T-helper 9 cell (primary cell): ENCODE measurements at regions not wholly inside any gene's neighbourhood (a gene's known extent, or its start where the extent isn't known, plus 50 kb on each side); places are given as distances from the start of the nearest gene placed in this dataset.

Experiments used
- DNase-seq: peaks from one replicate; pipeline ENCODE4 v3.0.0-alpha.2; 2020

DNA sequence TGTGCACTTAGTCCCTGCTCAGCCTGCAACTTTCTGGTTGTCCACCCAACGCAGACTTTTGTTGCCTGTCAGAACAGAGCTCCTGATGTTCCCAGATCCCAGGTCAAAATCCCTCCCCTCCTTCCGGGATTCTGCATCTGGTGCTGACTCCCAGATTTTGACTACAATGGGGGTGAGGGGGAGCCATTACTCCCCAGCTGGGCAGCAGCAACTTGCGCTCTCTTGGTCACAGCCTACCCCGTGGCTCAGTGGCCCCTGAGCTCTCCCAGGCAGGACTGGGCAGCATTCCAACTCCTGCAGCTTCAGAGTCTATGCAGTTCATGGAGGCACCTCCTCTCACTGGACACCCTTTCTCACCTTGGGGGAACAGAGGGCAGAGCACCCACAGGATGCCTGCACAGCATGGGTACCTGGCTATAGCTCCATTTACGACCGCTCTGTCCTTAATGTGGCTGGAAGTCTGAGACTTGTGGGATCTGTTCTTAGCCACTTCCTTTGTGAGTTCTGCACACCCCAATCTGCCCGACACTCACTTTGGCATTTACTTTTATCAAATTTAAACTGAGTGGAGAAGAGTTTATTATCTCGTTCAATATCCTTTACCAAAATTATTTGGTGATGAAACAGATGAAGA is 545.5 kb upstream of the MGMT start:
- no peak for DNase-seq

- no peak for DNase-seq
Measured at GRCh38 chr10:128922172-128922571, 544.9 kb upstream of the MGMT start.

GRCh38 chr10:128922619-128923196 is 544.3 kb upstream of the MGMT start:
- DNase-seq: no peak

GRCh38 chr10:128924918-128925317 is 542.1 kb upstream of the MGMT start:
- no peak for DNase-seq

- DNase-seq: no peak
Measured at GRCh38 chr10:128926711-128927110, 540.3 kb upstream of the MGMT start.

DNA sequence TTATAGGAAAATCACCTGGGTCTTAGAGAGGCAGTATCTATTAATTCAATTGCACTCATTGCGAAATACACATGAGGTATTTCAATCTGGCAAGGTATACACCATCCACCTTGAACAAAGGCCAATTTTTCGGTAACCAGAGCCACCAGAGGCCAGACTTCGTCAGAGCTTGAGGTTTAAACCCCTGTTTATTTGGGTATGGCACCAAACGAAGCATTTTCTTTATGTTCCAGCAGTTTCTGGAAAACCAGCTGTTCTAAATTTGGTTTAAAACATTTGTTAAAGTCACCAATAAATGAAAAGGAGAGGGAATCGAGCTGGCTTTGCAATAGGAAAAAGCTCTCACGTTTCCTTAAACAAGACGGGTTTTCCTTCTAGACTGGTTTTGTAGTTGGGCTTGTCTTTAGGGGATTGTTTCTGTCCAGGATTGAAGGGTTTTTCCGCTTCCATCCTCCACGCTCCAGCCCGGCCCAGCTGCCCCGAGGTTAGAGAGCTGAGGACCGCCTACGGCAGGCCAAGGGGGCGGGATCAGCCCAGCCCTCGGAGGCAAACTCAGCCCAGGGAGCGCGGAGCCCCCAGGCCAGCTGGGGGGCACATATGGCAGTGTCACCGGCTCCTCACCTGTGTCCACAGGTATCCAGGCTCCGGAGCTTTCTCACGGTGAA is 539.4 kb upstream of the MGMT start:
- no peak for DNase-seq

DNA sequence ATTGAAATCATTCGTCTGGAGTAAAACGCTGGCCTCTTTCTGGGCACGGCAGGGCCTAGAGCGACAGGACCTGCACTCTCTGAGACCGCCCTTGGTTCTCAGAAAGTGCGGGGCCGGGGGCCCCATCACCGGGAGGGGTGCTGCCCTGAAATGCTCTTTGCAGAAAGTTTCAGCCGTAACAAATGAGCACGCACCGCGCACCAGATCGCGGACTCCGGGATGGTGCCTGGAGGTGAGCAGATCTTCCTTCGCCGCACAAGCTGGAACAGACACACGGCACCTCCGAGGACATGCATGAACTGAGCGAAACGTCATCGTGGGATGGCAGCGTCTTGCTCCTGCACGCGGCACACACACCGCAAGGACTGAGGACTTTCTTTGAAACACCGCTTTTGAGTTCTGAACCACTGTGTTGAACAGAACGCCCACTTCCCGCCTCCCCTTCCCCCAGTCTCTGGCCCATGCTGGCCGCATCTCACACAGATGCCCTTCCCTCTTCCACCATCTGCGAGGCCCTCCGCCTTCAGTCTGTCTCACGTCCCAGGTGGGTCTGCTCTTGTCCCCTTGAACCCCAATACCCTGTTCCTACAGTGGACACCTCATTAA is 538.7 kb upstream of the MGMT start:
- DNase-seq: no peak

GRCh38 chr10:128929131-128929530 is 537.9 kb upstream of the MGMT start:
- DNase-seq: no peak

GRCh38 chr10:128929767-128930166 is 537.3 kb upstream of the MGMT start:
- DNase-seq: no peak

DNA sequence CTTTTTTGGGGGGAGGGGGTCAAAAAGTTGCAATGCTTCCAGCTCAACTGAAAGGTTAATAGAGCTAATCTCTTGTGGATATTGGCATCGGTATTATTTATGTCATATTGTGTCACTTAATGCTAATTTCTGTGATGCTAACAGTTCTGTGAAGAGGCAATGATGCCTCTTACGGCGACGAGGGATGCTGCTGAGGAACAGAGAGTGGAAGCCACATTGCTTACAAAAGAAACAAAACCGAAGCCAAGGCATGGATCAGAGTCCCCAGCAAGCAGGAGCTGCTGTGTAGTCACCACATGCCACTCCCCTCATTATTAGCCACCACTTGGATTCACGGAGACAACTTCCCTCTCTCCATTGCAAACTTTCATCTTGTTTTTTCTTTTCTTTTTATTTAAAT is 536.5 kb upstream of the MGMT start:
- no peak for DNase-seq

GRCh38 chr10:128932071-128932820 is 534.8 kb upstream of the MGMT start:
- no peak for DNase-seq

- no peak for DNase-seq
Measured at GRCh38 chr10:128934492-128934891, 532.5 kb upstream of the MGMT start.

- no peak for DNase-seq
Measured at GRCh38 chr10:128936392-128936791, 530.6 kb upstream of the MGMT start.

DNA sequence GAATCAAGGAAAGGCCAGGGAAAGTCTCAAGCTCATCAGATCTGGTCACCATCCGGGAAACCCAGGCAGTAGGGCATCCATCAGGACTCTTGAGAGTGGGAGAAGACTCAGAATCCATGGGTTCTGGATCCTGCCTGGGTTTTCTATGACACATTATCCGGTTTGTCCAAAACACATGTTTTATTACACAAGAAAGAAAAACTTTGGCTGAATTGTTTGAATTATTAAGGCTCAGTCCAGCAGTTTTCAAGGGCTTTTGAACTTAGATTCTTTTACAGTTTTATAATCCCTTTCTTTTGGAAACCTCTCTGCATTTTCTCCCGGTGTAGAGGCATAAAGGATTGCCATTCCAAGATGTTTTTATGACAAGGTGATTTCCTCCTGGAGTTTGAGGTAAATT is 528.5 kb upstream of the MGMT start:
- no peak for DNase-seq

- DNase-seq: no peak
Measured at GRCh38 chr10:128940081-128940480, 527.0 kb upstream of the MGMT start.

DNA sequence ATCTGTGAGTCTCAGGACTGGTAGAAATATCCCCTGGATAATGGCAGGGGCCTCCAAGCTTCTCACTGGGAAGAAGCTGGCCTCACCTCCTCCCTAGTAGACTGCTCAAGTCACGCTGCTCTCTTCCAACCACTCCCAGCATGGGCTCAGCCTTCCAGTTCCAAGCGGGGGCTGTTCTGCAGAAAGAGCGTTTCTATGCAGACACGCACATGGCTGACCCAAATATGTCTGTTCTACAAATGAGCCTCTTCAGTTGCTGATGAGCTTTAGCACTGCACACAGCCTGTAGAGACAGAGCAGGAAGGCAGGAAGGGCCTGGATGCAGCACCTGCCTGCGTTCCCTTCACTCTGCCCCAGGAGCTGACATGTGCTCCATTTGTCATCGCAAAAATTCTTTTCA is 523.9 kb upstream of the MGMT start:
- DNase-seq: no peak

DNA sequence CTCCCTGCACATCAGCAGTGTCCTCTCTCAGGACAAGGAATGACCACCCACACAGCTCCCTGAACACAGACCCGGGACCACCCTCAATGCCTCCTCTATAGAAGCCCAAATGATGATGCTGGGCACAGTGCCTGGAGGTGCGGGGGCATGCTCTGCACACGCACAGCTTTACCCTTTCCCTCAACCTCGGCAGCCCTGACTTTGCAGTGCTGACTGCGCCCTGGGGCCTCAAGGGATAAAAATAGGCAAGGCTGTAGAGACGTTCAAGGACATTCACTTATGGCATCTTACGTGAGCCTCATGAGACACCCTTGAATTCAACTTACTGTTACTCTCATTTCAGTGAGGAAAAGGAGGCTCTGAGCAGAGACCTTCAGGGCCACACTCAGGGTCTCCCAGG is 521.6 kb upstream of the MGMT start:
- no peak for DNase-seq

DNA sequence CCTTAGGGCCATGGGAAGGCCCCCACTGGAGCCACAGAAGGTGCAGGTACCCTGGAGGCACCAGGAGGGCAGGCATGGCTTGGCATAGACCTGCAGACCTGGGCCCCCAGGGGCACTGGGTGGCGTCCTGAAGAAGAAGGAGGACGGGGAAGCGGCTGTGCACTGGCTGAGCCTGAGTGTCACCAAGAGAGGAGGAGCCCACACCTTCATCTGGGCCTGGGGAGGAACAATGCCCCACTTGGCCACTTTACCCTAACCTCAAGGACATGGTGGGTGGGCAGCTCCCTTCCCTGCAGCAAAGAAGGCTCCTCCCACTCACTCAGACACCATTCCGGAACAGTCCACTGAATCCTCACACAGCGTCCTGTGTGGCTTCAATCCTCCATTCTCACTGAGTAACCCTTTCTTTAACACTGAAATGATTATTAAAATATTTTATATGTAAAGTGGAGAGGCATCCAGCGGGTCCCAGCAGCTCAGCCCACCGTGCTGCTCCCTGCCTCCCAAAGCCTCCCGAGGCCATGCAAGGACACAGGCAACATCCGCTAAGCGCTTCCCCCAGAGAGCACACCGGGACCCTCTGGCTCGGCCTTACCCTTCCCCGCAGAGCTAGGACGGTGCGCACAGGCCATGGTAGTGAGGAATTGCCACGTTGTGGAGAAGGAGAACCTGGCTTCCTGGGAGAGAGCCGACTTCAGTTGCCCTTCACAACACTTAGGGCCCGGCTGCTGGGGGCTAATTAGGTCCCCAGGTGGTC is 516.7 kb upstream of the MGMT start:
- DNase-seq: no peak

DNA sequence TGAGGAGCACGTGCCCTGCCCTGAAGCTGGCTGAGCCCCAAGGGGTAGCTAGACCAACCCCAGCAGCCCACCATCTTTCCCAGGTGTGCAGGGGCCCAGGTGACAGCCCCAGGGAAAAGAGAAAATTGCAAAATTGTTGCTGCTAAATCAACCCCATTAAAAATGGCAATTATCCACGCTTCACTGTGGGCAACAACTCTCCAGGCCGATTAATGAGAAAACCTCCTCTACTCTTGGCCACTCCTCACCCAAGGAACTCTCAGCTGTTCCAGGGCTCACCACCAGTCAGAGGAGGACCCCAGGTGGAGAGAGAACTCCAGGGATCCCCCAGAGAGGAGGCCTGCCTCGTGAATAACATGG is 516.1 kb upstream of the MGMT start:
- no peak for DNase-seq

- DNase-seq: no peak
Measured at GRCh38 chr10:128952856-128953255, 514.2 kb upstream of the MGMT start.

GRCh38 chr10:128956149-128956548 is 510.9 kb upstream of the MGMT start:
- no peak for DNase-seq

GRCh38 chr10:128957221-128957620 is 509.8 kb upstream of the MGMT start:
- DNase-seq: no peak
